Small intestine (tissue), 7 donors: ENCODE measurements at regions not wholly inside any gene's neighbourhood (a gene's known extent, or its start where the extent isn't known, plus 50 kb on each side); places are given as distances from the start of the nearest gene placed in this dataset.
"Not testable (repeated sequence)": the region's sequence is repeated elsewhere in the genome, so short reads cannot be mapped to it uniquely, and the experiment has no call there.

Source experiments
- DNase-seq, 2 donors: peaks; one replicate each; pipeline versions ENCODE4 v3.0.0 to v3.0.0-alpha.2; 2013
- FAIRE-seq: peaks from 2 replicates; lab custom pipeline; 2012; peaks lifted over from hg19 to GRCh38; lab: Jason Lieb, UNC
- H3K27ac ChIP-seq, 3 donors: one replicate each; pipeline ENCODE4 v1.5.1; 2013; ENCODE audit warnings: low read length in 2 of 3, mild to moderate bottlenecking in 2 of 3, control low read depth in 1 of 3, inconsistent platforms in 1 of 3, low read depth in 1 of 3, moderate library complexity in 1 of 3
- H3K27me3 ChIP-seq, 3 donors: one replicate each; pipeline ENCODE4 v1.6.1; 2013; ENCODE audit warnings: low read length in 3 of 3, inconsistent platforms in 1 of 3; ENCODE audit not compliant: control insufficient read depth in 3 of 3, insufficient read depth in 3 of 3
- H3K36me3 ChIP-seq, 3 donors: one replicate each; pipeline ENCODE4 v1.6.1; 2013; ENCODE audit warnings: low read length in 3 of 3, inconsistent platforms in 1 of 3, low read depth in 1 of 3, mild to moderate bottlenecking in 1 of 3, moderate library complexity in 1 of 3; ENCODE audit not compliant: control insufficient read depth in 3 of 3, insufficient read depth in 2 of 3
- H3K4me1 ChIP-seq, 3 donors: one replicate each; pipeline ENCODE4 v1.6.1; 2013; ENCODE audit warnings: low read length in 2 of 3, inconsistent platforms in 1 of 3, low read depth in 1 of 3, mild to moderate bottlenecking in 1 of 3, moderate library complexity in 1 of 3; ENCODE audit not compliant: control insufficient read depth in 3 of 3, insufficient read depth in 2 of 3
- H3K4me3 ChIP-seq, 3 donors: one replicate each; pipeline ENCODE4 v1.5.1; 2013; ENCODE audit warnings: low read length in 3 of 3, control low read depth in 1 of 3, inconsistent platforms in 1 of 3, low read depth in 1 of 3, mild to moderate bottlenecking in 1 of 3, moderate library complexity in 1 of 3
- H3K9me3 ChIP-seq, 2 donors: one replicate each; pipeline ENCODE4 v1.6.1; 2013; ENCODE audit warnings: low read depth in 1 of 2, low read length in 1 of 2; ENCODE audit not compliant: control insufficient read depth in 2 of 2, insufficient read depth in 1 of 2
- WGBS, 3 donors: extraction: QIAGEN DNeasy Blood & Tissue Kit; methylation state at CpG; one replicate each; pipeline ENCODE4 v1.1.7; 2013; 5-methylcytosine and 5-hydroxymethylcytosine counted together
- donor health status: healthy with polysubstance abuse.
- donor health status: control.
- donor health status: control.
- donor health status: Bipolar disorder and iron deficiency.
- donor health status: healthy.

DNA sequence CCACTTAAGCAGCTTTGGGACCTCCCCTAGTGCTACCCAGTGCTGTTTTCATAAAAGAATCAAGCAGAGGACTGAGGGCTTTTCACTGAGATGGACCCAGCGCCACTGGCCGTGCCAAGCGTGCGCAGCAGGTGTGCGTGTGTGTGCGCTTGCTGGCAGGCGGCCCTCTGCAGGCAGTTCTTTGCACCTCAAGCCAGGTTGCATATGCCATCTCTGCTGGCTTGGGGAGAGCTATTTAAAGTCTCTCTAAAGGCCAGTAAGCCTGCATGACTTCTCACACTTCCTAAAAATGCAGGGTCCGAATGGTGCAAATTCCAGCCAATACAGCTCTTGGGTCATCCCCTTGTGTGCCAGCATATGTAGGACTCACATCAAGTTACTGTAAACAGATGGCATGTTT, 255.5 kb downstream of the RNF152 start:
- peak overlapping the region in 1 of 3 donors; percentile 78 for H3K27ac ChIP-seq
- WGBS, 3 donors, result 14 to 72% (median 28%) methylated on average over 8 of the region's 8 CpGs
- DNase-seq, result peak in 1 of 2 donors; percentile 75

DNA sequence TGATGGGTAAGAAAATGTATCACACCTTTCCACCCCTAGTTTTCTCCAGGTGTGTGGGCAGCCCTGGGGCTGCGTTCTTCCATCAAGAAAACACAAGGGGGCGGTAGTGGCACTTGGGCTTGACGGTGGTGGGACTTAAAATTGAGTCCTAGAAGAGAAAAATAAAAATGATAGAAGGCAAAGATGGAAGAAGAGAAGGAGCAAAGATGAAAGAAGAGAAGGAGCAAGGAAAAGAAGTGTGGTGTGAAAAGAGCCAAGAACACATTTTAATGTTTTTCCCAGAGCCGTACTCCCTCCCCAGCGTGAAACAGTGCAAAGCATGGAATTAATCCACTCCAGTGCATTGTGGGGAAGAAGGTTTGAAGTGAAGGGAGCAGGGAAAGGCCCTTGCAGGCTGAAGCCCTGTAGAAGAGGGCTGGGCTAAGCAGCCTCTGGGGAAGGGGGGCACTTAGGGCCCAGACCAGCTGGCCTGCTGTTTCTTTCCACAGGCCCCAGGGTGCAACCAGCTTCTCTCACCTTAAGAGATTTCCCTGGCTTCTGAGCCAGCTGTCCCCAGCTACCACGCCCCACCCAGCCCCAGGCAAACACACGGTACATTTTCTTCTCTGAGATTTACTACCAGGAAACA, 256.8 kb downstream of the RNF152 start:
- H3K9me3 ChIP-seq, result no peaks in the 10 kb centered on the region
- no peak for FAIRE-seq
- peak overlapping the region in 2 of 3 donors; percentile 41 to 83 for H3K27ac ChIP-seq
- no peaks in the 10 kb centered on the region for H3K36me3 ChIP-seq
- DNase-seq, result peak; percentile 85 to 89
- WGBS, 3 donors, result 6 to 22% (median 8%) methylated on average over 7 of the region's 7 CpGs
- H3K4me1 ChIP-seq, result peaks cover 13% of the 10 kb centered on the region in 3 donors
- no peaks in the 10 kb centered on the region for H3K27me3 ChIP-seq
- no peak overlapping the region for H3K4me3 ChIP-seq

More for the DNA sequence above, 255.5 kb downstream of the RNF152 start:
- no peak overlapping the region for H3K4me3 ChIP-seq
- no peak for FAIRE-seq
- H3K4me1 ChIP-seq, result peaks cover 13% of the 10 kb centered on the region in 3 donors
- no peaks in the 10 kb centered on the region for H3K9me3 ChIP-seq
- no peaks in the 10 kb centered on the region for H3K36me3 ChIP-seq
- no peaks in the 10 kb centered on the region for H3K27me3 ChIP-seq

DNA sequence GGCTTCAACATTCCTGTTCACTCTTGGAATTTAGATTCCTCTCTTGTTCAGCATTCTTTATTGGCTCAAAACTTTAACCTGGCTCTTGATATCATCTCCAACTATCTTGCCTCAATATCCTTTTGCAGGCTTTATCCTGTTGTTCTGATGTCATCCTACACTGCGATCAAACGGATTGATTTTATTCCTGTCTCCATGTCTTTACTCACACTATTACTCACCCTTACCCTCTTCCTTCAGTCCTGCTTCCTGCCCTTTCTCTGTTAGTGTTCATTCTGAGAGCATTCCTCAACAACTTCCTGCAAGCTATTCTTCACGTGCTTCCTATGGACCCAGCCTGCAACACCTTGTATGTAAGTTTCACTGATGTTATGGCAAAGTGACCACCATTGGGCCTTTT, 264.7 kb downstream of the RNF152 start:
- no peak overlapping the region for H3K4me3 ChIP-seq
- H3K36me3 ChIP-seq, result no peaks in the 10 kb centered on the region
- FAIRE-seq, result no peak
- WGBS, 3 donors, result 43 to 61% (median 49%) methylated on average over 3 of the region's 3 CpGs
- no peak for DNase-seq
- no peaks in the 10 kb centered on the region for H3K4me1 ChIP-seq
- H3K27me3 ChIP-seq, result no peaks in the 10 kb centered on the region
- no peak overlapping the region for H3K27ac ChIP-seq
- H3K9me3 ChIP-seq, result no peaks in the 10 kb centered on the region

DNA sequence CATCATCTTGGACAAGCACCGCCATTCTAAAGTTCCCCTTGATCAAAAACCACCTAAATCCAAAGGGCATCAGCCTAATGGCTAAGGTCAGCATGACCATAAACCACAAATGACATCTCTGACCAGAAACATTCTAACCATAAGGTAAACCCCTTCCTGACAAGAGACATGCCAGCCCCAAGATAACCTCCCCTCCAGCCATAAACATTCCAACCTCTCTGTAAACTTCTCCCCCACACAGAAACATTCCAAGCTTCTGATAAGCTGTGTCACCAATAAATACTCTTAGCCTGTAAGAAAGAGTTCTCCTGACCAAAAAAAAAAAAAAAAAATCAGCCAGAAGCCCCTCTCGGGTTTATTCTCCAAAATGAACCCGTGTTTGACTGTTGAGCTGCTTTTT, 268.2 kb downstream of the RNF152 start:
- DNase-seq, FAIRE-seq, H3K4me1 ChIP-seq, H3K4me3 ChIP-seq, H3K27ac ChIP-seq, H3K9me3 ChIP-seq, H3K36me3 ChIP-seq, H3K27me3 ChIP-seq: not testable (repeated sequence)
- WGBS, 3 donors, result 80 to 95% (median 87%) methylated on average over 3 of the region's 3 CpGs

DNA sequence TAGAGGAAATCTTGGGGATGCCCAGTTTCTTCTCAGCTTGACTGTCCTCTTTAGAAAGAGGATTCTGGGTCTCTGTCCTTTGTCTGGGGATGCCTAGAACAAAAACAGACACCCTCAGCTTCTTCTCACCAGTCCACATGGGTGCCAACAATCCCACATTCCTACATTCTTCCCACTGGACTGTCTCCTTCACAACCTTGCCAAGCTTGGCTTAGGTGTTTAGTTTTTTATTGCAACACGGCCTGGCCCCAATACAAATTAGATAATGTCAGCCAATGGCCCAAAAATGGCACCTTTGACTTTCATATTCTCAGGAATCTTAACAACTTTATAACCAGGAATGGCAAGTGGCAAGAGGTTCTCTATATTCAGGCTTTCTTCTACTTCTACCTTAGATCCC, 273.0 kb downstream of the RNF152 start:
- Histone ChIP-seq H3K4me1 (no peaks in the 10 kb centered on the region), H3K27ac (no peak overlapping the region), H3K36me3 (no peaks in the 10 kb centered on the region), H3K4me3 (no peak overlapping the region), H3K9me3 (no peaks in the 10 kb centered on the region), H3K27me3 (peaks cover 0 to 4% (median 0%) of the 10 kb centered on the region in 3 donors)
- 33 to 70% (median 59%) methylated on average over 1 of the region's 1 CpG for WGBS, 3 donors
- DNase-seq (no peak), FAIRE-seq (no peak)

DNA sequence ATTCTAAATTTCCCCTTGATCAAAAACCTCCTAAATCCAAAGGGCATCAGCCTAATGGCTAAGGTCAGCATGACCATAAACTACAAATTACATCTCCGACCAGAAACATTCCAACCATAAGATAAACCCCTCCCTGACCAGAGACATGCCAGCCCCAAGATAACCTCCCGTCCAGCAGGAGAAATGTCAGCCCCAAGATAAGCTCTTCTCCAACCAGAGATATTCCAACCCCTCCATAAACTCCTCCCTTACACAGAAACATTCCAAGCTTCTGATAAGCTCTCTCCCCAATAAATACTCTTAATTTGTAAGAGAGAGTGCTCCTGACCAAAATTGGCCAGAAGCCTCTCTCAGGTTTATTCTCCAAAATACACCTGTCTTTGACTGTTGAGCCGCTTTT, 274.0 kb downstream of the RNF152 start:
- H3K27ac ChIP-seq, result no peak overlapping the region

DNA sequence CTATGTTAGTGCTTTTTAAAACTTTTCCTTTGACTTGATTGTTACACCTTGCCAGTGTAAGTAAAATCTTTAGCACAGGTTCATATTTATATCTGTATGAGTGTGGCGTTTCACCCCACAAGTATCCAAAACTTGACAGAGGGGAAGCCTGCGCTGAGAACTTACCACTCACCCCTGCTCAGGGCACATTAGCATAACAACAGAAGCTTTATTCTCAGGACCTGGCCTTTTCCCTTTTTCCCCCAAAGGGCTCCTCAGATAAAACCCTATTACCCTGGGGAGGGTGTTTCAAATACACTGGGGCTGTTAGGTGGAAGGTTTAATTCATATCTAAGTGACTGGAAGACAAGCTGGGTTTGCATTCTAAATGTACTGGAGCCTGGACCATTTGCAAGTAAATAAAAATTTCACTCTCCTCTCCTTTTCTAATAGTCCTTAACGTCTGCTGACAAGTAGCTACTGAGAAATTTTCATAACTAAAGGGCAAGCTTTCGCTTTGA, 276.6 kb downstream of the RNF152 start:
- WGBS, 3 donors, result 89 to 93% (median 89%) methylated on average over 4 of the region's 4 CpGs
- DNase-seq (no peak), FAIRE-seq (no peak)
- Histone ChIP-seq H3K4me1 (no peaks in the 10 kb centered on the region), H3K4me3 (no peak overlapping the region), H3K36me3 (no peaks in the 10 kb centered on the region), H3K27me3 (peaks cover 0 to 4% (median 0%) of the 10 kb centered on the region in 3 donors), H3K27ac (no peak overlapping the region), H3K9me3 (no peaks in the 10 kb centered on the region)

More for the DNA sequence above, 274.0 kb downstream of the RNF152 start:
- DNase-seq (no peak), FAIRE-seq (no peak)
- Histone ChIP-seq H3K9me3 (no peaks in the 10 kb centered on the region), H3K27me3 (peaks cover 0 to 4% (median 0%) of the 10 kb centered on the region in 3 donors), H3K4me3 (no peak overlapping the region), H3K4me1 (no peaks in the 10 kb centered on the region), H3K36me3 (no peaks in the 10 kb centered on the region)
- 56 to 75% (median 60%) methylated on average over 3 of the region's 3 CpGs for WGBS, 3 donors

GRCh38 chr18:61612517-61612916, 279.3 kb downstream of the CDH20 start:
- no peak for FAIRE-seq
- Histone ChIP-seq H3K4me1 (no peaks in the 10 kb centered on the region), H3K36me3 (no peaks in the 10 kb centered on the region), H3K9me3 (no peaks in the 10 kb centered on the region), H3K4me3 (no peak overlapping the region), H3K27me3 (peaks cover 0 to 2% (median 0%) of the 10 kb centered on the region in 3 donors), H3K27ac (no peak overlapping the region)
- peak in 1 of 2 donors; percentile 20 for DNase-seq

GRCh38 chr18:61609131-61609530, 275.9 kb downstream of the CDH20 start:
- H3K27ac ChIP-seq, result no peak overlapping the region
- FAIRE-seq, result no peak

More at GRCh38 chr18:61609131-61609530, 275.9 kb downstream of the CDH20 start:
- no peak for DNase-seq
- Histone ChIP-seq H3K4me3 (no peak overlapping the region), H3K27me3 (peaks cover 0 to 14% (median 0%) of the 10 kb centered on the region in 3 donors), H3K4me1 (no peaks in the 10 kb centered on the region), H3K9me3 (no peaks in the 10 kb centered on the region), H3K36me3 (no peaks in the 10 kb centered on the region)
